ENCODE measurements at regions not wholly inside any gene's neighbourhood (a gene's known extent, or its start where the extent isn't known, plus 50 kb on each side); places are given as distances from the start of the nearest gene placed in this dataset.
"Not testable (repeated sequence)": the region's sequence is repeated elsewhere in the genome, so short reads cannot be mapped to it uniquely, and the experiment has no call there.

- not testable (repeated sequence) for DNase-seq (ENCODE audit: low read depth)
Measured at GRCh38 chr17:20387549-20387948, 79.8 kb downstream of the LGALS9B start.

- peak; percentile 52 for DNase-seq (ENCODE audit: low read depth)
Measured at GRCh38 chr17:20381358-20382300, 85.7 kb downstream of the LGALS9B start.

GRCh38 chr17:20380625-20381024 lies 86.7 kb downstream of the LGALS9B start:
- peak; percentile 36 for DNase-seq (ENCODE audit: low read depth)

- DNase-seq (ENCODE audit: low read depth): peak; percentile 66
Measured at GRCh38 chr17:20379251-20379650, 88.1 kb downstream of the LGALS9B start.

GRCh38 chr17:20376642-20377041 lies 90.7 kb downstream of the LGALS9B start:
- DNase-seq (ENCODE audit: low read depth): peak; percentile 66

GRCh38 chr17:20375745-20376144 lies 91.6 kb downstream of the LGALS9B start:
- DNase-seq (ENCODE audit: low read depth): not testable (repeated sequence)
